ENCODE measurements at regions not wholly inside any gene's neighbourhood (a gene's known extent, or its start where the extent isn't known, plus 50 kb on each side); places are given as distances from the start of the nearest gene placed in this dataset.

DNA sequence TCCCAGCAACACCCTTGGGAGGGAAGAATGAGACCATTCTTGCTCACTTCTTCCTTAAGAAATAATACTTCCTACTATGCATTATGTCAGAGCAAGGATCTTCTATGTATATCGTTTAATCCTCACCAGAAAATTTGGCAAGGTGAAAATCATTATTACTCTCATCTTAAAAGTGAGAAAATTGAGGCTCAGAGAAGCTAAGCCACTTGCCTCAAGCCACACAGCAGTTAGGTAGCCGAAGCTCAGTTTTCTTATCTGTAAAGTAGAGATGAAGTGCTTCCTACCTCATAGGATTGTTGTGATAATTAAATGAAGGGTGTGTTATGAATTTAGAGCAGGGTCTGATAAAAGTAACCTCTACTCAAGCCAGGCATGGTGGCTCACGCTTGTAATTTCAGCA, 368.9 kb upstream of the ASIC2 start:
- H4K20me1 ChIP-seq (ENCODE audit: control insufficient read depth, insufficient read depth) = no peaks in the 10 kb centered on the region
- no peak overlapping the region for H3K4me3 ChIP-seq
- no peaks in the 10 kb centered on the region for H3K4me1 ChIP-seq (ENCODE audit: control insufficient read depth, insufficient read depth, low read length)
- intact Hi-C loops (cut with micrococcal nuclease; ENCODE audit: unreplicated experiment) = no loop called here
- no peaks in the 10 kb centered on the region; a peak in 2 of 4 replicates for H3K27me3 ChIP-seq (replicated peaks in 1 of 2; ENCODE audit: control insufficient read depth in 2 of 2, insufficient read depth in 2 of 2, low read length in 1 of 2)
- H3K79me2 ChIP-seq (ENCODE audit: control insufficient read depth, insufficient read depth, low read length) = no peaks in the 10 kb centered on the region
- in situ Hi-C loops (cut with MboI) = no loop called here
- FAIRE-seq (peak; percentile 7), DNase-seq (ENCODE audit: low read depth, low spot score) (no peak), ATAC-seq (no peak)
- ChIA-PET CTCF (no interaction called here), RAD21 (ENCODE audit: unreplicated experiment) (no interaction called here), POLR2A (no interaction called here), SMC1A (ENCODE audit: uncharacterized antibody, unreplicated experiment) (no interaction called here)
- no peak overlapping the region for H3K9ac ChIP-seq (ENCODE audit: control insufficient read depth, insufficient read depth, low read length)
- no peak overlapping the region for H2AFZ ChIP-seq (ENCODE audit: control insufficient read depth, low read depth, low read length)
- H3K9me3 ChIP-seq (replicated peaks; ENCODE audit: control insufficient read depth, insufficient read depth, low read length) = no peaks in the 10 kb centered on the region
- H3K36me3 ChIP-seq (ENCODE audit: control insufficient read depth in 2 of 2, insufficient read depth in 2 of 2, low read length in 1 of 2) = no peaks in the 10 kb centered on the region
- WGBS (ENCODE audit: insufficient coverage, insufficient replicate concordance, low lambda C conversion rate, missing lambda C conversion rate) = 48% methylated on average over 3 of the region's 3 CpGs
- TF ChIP-seq BCL11A (IDR thresholded peaks at IDR 0.05; ENCODE audit: low read depth, low read length) = no peak
- no peak for TF ChIP-seq ZNF207 (IDR thresholded peaks at IDR 0.05; ENCODE audit: borderline replicate concordance)
- TF ChIP-seq, protein P1, sequence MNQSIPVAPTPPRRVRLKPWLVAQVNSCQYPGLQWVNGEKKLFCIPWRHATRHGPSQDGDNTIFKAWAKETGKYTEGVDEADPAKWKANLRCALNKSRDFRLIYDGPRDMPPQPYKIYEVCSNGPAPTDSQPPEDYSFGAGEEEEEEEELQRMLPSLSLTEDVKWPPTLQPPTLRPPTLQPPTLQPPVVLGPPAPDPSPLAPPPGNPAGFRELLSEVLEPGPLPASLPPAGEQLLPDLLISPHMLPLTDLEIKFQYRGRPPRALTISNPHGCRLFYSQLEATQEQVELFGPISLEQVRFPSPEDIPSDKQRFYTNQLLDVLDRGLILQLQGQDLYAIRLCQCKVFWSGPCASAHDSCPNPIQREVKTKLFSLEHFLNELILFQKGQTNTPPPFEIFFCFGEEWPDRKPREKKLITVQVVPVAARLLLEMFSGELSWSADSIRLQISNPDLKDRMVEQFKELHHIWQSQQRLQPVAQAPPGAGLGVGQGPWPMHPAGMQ (IDR thresholded peaks at IDR 0.05; ENCODE audit: borderline replicate concordance) = no peak
- TF ChIP-seq MEF2A (IDR thresholded peaks at IDR 0.05; ENCODE audit: insufficient read depth, low read depth, low read length) = no peak
- TF ChIP-seq, protein P2, sequence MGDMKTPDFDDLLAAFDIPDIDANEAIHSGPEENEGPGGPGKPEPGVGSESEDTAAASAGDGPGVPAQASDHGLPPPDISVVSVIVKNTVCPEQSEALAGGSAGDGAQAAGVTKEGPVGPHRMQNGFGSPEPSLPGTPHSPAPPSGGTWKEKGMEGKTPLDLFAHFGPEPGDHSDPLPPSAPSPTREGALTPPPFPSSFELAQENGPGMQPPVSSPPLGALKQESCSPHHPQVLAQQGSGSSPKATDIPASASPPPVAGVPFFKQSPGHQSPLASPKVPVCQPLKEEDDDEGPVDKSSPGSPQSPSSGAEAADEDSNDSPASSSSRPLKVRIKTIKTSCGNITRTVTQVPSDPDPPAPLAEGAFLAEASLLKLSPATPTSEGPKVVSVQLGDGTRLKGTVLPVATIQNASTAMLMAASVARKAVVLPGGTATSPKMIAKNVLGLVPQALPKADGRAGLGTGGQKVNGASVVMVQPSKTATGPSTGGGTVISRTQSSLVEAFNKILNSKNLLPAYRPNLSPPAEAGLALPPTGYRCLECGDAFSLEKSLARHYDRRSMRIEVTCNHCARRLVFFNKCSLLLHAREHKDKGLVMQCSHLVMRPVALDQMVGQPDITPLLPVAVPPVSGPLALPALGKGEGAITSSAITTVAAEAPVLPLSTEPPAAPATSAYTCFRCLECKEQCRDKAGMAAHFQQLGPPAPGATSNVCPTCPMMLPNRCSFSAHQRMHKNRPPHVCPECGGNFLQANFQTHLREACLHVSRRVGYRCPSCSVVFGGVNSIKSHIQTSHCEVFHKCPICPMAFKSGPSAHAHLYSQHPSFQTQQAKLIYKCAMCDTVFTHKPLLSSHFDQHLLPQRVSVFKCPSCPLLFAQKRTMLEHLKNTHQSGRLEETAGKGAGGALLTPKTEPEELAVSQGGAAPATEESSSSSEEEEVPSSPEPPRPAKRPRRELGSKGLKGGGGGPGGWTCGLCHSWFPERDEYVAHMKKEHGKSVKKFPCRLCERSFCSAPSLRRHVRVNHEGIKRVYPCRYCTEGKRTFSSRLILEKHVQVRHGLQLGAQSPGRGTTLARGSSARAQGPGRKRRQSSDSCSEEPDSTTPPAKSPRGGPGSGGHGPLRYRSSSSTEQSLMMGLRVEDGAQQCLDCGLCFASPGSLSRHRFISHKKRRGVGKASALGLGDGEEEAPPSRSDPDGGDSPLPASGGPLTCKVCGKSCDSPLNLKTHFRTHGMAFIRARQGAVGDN (IDR thresholded peaks at IDR 0.05) = no peak
- no peak for TF ChIP-seq NFIC (IDR thresholded peaks at IDR 0.05; ENCODE audit: low read depth, low read length)
- TF ChIP-seq, protein P3, sequence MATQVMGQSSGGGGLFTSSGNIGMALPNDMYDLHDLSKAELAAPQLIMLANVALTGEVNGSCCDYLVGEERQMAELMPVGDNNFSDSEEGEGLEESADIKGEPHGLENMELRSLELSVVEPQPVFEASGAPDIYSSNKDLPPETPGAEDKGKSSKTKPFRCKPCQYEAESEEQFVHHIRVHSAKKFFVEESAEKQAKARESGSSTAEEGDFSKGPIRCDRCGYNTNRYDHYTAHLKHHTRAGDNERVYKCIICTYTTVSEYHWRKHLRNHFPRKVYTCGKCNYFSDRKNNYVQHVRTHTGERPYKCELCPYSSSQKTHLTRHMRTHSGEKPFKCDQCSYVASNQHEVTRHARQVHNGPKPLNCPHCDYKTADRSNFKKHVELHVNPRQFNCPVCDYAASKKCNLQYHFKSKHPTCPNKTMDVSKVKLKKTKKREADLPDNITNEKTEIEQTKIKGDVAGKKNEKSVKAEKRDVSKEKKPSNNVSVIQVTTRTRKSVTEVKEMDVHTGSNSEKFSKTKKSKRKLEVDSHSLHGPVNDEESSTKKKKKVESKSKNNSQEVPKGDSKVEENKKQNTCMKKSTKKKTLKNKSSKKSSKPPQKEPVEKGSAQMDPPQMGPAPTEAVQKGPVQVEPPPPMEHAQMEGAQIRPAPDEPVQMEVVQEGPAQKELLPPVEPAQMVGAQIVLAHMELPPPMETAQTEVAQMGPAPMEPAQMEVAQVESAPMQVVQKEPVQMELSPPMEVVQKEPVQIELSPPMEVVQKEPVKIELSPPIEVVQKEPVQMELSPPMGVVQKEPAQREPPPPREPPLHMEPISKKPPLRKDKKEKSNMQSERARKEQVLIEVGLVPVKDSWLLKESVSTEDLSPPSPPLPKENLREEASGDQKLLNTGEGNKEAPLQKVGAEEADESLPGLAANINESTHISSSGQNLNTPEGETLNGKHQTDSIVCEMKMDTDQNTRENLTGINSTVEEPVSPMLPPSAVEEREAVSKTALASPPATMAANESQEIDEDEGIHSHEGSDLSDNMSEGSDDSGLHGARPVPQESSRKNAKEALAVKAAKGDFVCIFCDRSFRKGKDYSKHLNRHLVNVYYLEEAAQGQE (IDR thresholded peaks at IDR 0.05; ENCODE audit: low read depth, low read length) = no peak
- TF ChIP-seq, protein P4, sequence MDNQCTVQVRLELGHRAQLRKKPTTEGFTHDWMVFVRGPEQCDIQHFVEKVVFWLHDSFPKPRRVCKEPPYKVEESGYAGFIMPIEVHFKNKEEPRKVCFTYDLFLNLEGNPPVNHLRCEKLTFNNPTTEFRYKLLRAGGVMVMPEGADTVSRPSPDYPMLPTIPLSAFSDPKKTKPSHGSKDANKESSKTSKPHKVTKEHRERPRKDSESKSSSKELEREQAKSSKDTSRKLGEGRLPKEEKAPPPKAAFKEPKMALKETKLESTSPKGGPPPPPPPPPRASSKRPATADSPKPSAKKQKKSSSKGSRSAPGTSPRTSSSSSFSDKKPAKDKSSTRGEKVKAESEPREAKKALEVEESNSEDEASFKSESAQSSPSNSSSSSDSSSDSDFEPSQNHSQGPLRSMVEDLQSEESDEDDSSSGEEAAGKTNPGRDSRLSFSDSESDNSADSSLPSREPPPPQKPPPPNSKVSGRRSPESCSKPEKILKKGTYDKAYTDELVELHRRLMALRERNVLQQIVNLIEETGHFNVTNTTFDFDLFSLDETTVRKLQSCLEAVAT (IDR thresholded peaks at IDR 0.05) = no peak
- TF ChIP-seq, protein P5, sequence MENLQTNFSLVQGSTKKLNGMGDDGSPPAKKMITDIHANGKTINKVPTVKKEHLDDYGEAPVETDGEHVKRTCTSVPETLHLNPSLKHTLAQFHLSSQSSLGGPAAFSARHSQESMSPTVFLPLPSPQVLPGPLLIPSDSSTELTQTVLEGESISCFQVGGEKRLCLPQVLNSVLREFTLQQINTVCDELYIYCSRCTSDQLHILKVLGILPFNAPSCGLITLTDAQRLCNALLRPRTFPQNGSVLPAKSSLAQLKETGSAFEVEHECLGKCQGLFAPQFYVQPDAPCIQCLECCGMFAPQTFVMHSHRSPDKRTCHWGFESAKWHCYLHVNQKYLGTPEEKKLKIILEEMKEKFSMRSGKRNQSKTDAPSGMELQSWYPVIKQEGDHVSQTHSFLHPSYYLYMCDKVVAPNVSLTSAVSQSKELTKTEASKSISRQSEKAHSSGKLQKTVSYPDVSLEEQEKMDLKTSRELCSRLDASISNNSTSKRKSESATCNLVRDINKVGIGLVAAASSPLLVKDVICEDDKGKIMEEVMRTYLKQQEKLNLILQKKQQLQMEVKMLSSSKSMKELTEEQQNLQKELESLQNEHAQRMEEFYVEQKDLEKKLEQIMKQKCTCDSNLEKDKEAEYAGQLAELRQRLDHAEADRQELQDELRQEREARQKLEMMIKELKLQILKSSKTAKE (IDR thresholded peaks at IDR 0.05; ENCODE audit: low read depth, poor library complexity, severe bottlenecking) = no peak
- no peak overlapping the region for H3K27ac ChIP-seq (ENCODE audit: control insufficient read depth, insufficient read depth)
- BruUV-seq (replicated peaks) = no TSS peak
- H3K4me2 ChIP-seq (ENCODE audit: control insufficient read depth, insufficient read depth) = no peak overlapping the region

Measured in GM12878 (cell line).